ENCODE measurements at regions not wholly inside any gene's neighbourhood (a gene's known extent, or its start where the extent isn't known, plus 50 kb on each side); places are given as distances from the start of the nearest gene placed in this dataset.

- no peak for TF ChIP-seq CTCF (IDR thresholded peaks at IDR 0.05; ENCODE audit: low read length)
- TF ChIP-seq EZH2 (IDR thresholded peaks at IDR 0.05; ENCODE audit: borderline replicate concordance, low read length), result no peak
Observed at GRCh38 chr12:45522227-45522626, 207.3 kb upstream of the ARID2 start.
